ENCODE measurements at regions not wholly inside any gene's neighbourhood (a gene's known extent, or its start where the extent isn't known, plus 50 kb on each side); places are given as distances from the start of the nearest gene placed in this dataset.

- TF ChIP-seq CTCF (conservative IDR thresholded peaks at IDR 0.05; ENCODE audit: low read depth, low read length) (no peak), EZH2 (IDR thresholded peaks at IDR 0.05; ENCODE audit: low read length, unreplicated experiment) (no peak)
Measured at GRCh38 chr9:94161673-94162072, 77.4 kb downstream of the PTPDC1 start.

Measured in PC-3 (cell line).